HG02884 (cell line): ENCODE measurements at regions not wholly inside any gene's neighbourhood (a gene's known extent, or its start where the extent isn't known, plus 50 kb on each side); places are given as distances from the start of the nearest gene placed in this dataset.

Experiments
- ATAC-seq: cut with Tn5 transposase; IDR thresholded peaks from one replicate; pipeline ENCODE4 v1.9.1; 2021; ENCODE audit warnings: mild to moderate bottlenecking, moderate library complexity; ENCODE audit not compliant: unreplicated experiment

DNA sequence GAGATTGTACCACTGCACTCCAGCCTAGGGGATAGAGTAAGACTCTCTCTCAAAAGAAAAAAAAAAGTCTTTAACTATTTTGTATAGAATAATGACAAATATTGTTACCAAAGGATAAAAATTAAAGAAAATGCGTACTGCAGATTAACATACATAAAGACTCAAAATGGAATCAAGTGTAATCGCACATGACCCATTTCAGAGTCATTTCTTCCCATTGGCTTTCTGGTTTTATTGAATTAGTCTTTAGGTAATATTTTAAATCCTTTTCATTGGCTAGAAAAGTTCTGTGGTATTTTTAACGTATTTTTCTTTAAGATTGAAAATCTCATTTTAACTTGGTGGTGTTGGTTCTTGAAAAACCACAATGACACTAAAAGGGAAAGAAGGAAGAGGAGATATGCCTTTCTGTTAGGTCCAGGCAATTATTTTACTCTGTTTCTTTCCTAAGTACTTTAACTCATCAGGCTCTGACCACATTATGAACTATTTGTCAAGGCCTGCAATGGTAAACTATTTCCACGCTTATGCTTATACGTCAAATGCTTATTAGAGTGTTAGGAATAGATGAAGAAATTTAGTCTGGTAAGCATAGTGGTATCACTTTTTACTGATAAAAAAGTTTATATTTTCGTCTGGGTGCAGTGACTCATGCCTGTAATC, 52.3 kb downstream of the PLEKHG1 start:
- no peak for ATAC-seq

DNA sequence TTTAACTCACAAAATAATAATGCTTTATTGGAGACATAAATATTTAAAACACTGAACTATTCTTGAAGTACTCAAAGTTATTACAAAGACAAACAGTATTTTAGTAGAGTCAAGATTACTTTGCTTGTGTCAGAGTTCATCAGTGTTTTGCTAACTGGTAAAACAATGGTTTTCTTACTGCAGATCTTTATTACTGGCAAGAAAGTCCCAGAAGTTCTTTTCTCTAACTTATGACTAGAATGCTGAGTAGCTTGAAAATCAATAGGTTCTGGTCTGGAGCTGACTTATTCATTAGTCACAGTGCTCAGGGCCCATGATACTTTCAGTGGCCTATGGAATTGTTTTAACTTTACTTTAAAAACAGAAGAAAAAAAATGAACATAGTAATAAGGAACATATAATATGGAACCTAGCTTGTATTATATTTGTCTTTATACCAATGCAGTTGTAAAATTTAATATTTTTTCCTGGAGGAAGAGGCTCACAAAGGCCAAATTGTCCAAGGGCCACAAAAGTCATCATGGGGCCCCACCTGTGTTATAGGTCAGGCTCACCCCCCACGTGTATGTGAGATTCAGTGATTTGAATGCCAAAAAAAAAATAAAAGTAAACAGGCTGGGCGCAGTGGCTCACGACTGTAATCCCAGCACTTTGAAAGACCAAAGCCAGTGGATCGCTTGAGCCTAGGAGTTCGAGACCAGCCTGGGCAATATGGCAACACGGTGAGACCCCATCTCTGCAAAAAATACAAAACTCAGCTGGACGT, 53.3 kb downstream of the PLEKHG1 start:
- no peak for ATAC-seq

DNA sequence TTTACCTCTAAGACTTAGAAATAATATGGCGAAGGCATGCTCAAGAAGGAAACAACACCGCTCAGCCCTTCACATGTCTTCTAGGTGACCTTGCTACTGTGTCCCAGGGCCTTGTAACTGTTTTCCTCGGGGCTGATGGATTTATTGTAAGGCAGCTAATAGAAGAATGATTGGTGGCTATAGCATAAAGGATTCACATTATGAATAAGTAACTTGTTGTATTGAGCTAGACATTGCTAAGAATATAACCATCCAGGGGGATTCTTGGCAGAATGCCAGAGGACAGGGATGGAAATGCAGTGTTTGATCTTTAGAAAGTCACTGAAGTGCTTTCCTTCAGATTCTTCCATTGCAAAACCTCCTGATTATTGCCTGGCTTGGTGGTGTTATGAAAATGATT, 54.9 kb downstream of the PLEKHG1 start:
- no peak for ATAC-seq

DNA sequence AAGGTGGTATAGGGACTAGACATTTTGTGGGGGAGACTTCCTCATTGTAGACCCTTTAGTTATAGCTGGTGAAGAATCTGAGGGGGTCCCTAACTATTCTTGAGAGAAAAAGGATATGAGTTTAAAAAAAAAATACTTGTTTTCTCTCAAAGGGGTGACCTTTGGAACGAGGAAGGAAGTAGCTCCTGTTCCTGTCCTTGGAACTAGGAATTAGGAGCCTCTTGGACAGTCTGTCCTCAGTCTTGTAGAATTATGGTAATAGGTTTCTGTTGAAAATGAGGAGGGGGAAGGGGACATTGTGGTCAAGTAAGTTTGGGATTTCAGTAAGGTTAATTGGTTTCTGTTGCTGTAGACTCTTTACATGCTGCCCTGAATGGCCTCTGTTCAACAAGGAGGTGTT, 56.5 kb downstream of the PLEKHG1 start:
- ATAC-seq, result no peak

DNA sequence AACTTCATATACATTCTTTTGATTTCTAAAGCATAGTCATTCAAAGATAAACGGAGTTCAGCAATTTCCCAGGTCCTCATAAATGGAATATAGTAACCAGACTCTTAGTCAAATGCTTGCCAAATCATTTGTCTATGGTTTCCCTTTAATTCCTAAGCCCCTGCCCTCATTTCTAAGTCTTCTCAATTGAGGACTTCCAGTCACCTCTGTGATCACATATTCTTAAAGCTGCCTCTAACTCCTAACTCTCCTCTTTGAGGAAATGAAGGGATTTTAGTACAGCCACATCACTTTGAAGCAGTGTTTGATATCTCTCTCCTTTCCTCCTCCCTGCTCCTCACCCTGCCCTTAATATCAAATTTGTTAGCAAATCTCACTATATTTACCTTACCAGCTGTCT, 58.7 kb downstream of the PLEKHG1 start:
- no peak for ATAC-seq

- ATAC-seq, result no peak
Observed at GRCh38 chr6:150659046-150659763, 59.5 kb downstream of the PLEKHG1 start.

- ATAC-seq, result no peak
Observed at GRCh38 chr6:150661216-150662007, 61.7 kb downstream of the PLEKHG1 start.

DNA sequence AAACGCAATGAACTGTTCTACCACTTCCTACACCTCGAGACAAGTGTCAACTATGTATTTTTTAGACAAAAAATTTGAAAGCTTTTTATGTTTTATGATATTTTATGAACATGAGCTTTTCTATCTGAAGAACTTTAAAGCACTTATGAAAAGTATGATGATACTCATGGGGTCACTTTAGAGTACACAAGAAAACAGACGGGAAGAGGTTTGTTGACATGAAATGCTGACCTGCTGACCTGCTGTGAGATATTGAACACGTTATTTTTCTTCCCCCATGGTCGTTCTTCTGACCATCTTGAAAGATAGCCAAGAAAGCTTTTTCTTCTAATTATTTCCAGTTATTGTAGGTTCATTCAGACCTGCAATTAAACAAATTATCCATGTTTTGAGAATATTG, 63.1 kb downstream of the PLEKHG1 start:
- ATAC-seq, result no peak

DNA sequence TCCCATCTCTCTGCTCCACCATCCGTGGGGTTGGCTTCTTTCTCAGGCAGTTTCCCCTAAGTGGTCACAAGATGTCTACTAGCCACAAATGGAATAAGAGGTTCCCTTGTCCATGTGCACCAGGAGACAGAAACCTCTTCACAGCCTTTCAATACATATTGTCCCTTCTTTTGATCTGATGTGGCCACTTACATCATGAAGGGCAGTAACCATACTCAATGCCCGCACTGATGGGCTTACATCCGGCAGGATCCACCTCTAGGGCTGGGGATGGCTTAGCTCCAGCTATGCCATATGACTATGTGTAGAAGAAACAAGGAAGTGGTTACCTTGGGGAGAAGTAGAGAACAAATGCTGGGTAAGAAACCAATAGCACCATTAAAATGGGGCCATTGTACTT, 64.4 kb downstream of the PLEKHG1 start:
- ATAC-seq, result no peak

GRCh38 chr6:150666071-150666470, 66.4 kb downstream of the PLEKHG1 start:
- no peak for ATAC-seq

- no peak for ATAC-seq
Observed at GRCh38 chr6:150667359-150667758, 67.7 kb downstream of the PLEKHG1 start.

DNA sequence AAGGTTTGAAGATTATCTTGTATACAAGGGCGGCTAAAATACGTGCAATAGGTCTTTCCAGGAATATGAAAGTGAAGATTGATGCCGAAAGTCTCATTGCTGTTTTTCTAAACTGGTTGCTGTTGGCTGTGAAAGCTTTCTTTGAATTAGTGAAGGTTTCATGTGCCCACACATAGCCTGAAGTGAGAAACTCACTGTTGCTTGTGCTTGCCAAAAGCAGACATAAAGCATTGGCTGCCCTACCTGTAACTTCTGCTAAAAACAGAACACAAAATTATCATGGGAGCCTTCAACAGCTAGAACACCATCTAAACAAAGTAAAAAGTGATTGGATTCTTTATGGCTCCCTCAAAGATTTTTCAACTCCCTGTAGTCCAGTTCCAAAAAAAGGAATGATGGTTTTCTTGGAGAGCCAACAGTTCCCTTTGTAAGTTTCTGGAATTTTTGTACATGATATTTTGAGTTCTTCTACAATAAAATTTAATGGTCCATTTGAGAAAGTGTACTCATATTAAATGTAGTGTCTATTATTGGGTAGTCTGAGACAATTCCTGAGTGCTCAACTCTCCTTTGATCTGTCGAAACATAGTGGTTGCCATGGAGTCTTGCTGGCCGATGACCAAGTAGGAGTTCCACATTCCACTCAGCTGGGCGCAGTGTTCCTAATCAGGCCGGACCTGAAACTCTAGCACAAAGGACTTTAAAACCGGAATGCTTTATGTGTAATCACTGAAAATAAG, 68.5 kb downstream of the PLEKHG1 start:
- ATAC-seq, result no peak

- ATAC-seq, result no peak
Observed at GRCh38 chr6:150668900-150669302, 69.2 kb downstream of the PLEKHG1 start.

DNA sequence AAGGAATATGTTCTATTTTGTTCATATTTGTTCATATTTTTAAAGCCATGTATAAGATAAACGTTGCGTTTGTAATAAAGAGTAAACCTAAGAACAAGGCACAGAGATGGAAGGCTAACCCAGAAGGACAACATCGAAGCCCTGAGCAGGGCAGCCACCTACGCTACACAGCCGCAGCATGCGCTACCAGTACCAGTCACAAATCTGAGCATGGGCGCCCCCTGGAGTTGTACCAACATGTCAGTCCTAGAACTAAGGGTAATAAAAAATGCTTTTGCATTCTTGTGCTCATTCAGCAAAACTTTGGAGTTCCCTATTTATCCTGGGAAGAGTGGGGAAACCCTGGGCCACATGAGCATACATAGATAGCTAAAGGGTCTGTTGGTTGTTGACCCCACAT, 70.6 kb downstream of the PLEKHG1 start:
- ATAC-seq, result no peak

GRCh38 chr6:150672800-150673199, 73.1 kb downstream of the PLEKHG1 start:
- no peak for ATAC-seq

DNA sequence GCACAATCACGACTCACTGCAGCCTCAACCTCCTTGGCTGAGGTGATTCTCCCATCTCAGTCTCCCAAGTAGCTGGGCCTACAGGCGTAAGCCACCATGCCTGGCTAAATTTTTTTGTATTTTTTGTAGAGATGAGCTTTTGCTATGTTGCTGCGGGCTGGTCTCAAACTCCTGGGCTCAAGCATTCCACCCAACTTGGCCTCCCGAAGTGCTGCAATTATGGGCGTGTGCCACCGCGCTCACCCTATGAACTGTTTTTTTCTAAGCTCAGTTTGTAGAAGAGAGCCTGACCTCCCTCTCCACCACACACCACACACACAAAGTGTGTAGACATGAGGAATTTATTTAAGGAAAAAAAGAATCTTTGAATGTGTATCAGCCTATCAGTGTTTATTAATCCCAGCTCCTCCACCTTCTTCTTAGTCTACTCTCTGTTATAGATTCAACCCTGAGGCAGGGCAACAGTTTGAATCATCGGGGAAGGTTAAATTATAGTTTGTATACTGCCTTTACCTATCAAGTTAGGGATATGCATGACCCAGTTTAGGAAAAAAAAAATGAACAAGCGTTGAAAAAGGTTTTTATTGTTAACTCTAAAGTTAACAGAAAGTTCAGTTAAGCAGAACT, 74.1 kb downstream of the PLEKHG1 start:
- ATAC-seq, result no peak

- ATAC-seq, result no peak
Observed at GRCh38 chr6:150676344-150676743, 76.7 kb downstream of the PLEKHG1 start.

DNA sequence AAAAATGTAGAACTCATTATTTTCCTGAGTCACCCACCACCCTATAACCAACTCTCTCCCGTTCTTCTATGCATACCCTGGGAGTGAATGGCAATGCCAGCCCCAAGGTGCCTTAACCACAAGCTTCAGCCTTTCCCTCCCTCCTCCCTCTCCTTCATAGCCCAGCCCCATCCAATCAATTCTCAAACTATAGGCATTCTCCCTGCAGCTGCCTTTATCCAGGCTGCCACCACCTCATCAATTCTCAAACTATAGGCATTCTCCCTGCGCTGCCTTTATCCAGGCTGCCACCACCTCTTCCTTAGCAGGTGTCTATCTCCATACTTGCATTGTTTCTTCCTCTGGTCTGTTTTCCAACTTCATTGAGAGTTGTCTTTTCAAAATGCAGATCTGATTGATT, 77.1 kb downstream of the PLEKHG1 start:
- ATAC-seq, result no peak

DNA sequence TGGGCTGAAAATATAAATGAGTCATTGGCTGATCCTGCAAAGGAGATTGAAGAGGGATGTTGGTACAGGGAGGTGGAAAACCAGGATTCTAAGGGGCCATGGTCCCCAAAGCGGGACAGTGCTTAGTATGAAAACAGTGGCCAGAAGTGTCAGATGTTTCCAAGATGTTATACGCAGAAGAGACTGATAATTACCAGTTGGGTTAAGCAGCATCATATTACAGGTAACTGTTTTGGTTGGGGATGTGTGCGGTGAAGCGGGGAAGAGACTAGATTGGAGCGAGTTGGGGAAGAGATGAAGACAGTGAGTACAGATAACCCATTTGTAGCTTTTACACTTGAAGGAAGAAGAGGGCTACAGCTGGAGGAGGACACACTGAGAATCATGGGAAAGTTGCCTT, 80.8 kb downstream of the PLEKHG1 start:
- no peak for ATAC-seq
